Astrocyte of the cerebellum (primary cell): ENCODE measurements at regions not wholly inside any gene's neighbourhood (a gene's known extent, or its start where the extent isn't known, plus 50 kb on each side); places are given as distances from the start of the nearest gene placed in this dataset.

ENCODE experiments used
- DNase-seq: peaks from one replicate; pipeline ENCODE4 v3.0.0-alpha.2; 2011; ENCODE audit warnings: low read depth
- H3K4me3 ChIP-seq: 2 replicates; pipeline ENCODE4 v1.5.1; 2011; ENCODE audit warnings: mild to moderate bottlenecking, low read depth, low read length, moderate library complexity
- CTCF ChIP-seq: IDR thresholded peaks from 2 replicates; pipeline ENCODE4 v1.5.1; 2012; ENCODE audit warnings: low read length, low read depth, moderate library complexity, mild to moderate bottlenecking; ENCODE audit errors: missing control alignments
- in situ Hi-C: cut with HindIII; loops from 2 replicates; pipeline ENCODE4 v1.10.0; 2017; ENCODE audit warnings: low sequenced_read_pairs

GRCh38 chr11:42265072-42265471, 805.6 kb upstream of the LRRC4C start:
- DNase-seq = no peak
- H3K4me3 ChIP-seq = no peak overlapping the region
- no peak for TF ChIP-seq CTCF
- in situ Hi-C loops = no loop called here

GRCh38 chr11:42271306-42271705, 811.9 kb upstream of the LRRC4C start:
- TF ChIP-seq CTCF = no peak
- no peak for DNase-seq
- no peak overlapping the region for H3K4me3 ChIP-seq
- in situ Hi-C loops = no loop called here

GRCh38 chr11:42273977-42274376, 814.5 kb upstream of the LRRC4C start:
- in situ Hi-C loops = no loop called here
- no peak for TF ChIP-seq CTCF
- no peak for DNase-seq
- H3K4me3 ChIP-seq = no peak overlapping the region

GRCh38 chr11:42296910-42297309, 837.5 kb upstream of the LRRC4C start:
- no peak for DNase-seq
- no peak overlapping the region for H3K4me3 ChIP-seq
- TF ChIP-seq CTCF = no peak
- in situ Hi-C loops = no loop called here

- no peak for TF ChIP-seq CTCF
Measured at GRCh38 chr11:42299780-42300179, 840.3 kb upstream of the LRRC4C start.

GRCh38 chr11:42301777-42302176, 842.3 kb upstream of the LRRC4C start:
- no peak overlapping the region for H3K4me3 ChIP-seq
- no peak for TF ChIP-seq CTCF
- DNase-seq = no peak
- in situ Hi-C loops = no loop called here

More at GRCh38 chr11:42299780-42300179, 840.3 kb upstream of the LRRC4C start:
- in situ Hi-C loops = no loop called here
- H3K4me3 ChIP-seq = no peak overlapping the region
- no peak for DNase-seq

GRCh38 chr11:42311514-42311913, 852.1 kb upstream of the LRRC4C start:
- H3K4me3 ChIP-seq = no peak overlapping the region
- in situ Hi-C loops = no loop called here
- TF ChIP-seq CTCF = no peak
- no peak for DNase-seq
